ENCODE measurements at regions not wholly inside any gene's neighbourhood (a gene's known extent, or its start where the extent isn't known, plus 50 kb on each side); places are given as distances from the start of the nearest gene placed in this dataset.

DNA sequence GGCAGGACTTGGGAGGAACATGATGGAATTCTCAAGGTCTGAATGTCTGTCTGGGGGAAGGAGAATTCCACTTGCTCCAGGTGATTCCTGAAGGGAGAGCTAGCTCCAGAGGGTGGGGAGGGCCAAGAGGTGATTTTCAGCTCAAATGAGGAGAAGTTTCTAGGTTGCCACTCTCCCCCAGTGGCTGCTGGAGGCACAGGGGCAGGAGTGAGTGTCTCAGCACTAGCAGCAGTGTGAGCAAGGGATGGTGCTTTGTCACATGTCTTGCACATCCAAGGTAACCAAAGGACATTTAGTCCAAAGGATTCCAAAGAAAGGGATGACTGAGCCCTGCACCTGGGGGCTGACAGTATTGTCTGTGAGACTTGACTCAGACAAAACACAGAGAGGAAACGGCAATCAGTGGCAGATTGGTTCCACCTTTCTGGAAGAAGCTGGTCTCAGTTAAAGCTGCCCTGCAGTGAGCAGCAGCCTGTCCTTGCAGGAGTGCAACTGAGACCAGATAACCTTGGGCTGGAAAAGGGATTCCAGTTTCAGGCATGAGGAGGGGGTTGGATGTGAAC is 51.2 kb upstream of the PCBD1 start:
- no peak for DNase-seq (ENCODE audit: low read depth in 2 of 3, low spot score in 1 of 3)

DNA sequence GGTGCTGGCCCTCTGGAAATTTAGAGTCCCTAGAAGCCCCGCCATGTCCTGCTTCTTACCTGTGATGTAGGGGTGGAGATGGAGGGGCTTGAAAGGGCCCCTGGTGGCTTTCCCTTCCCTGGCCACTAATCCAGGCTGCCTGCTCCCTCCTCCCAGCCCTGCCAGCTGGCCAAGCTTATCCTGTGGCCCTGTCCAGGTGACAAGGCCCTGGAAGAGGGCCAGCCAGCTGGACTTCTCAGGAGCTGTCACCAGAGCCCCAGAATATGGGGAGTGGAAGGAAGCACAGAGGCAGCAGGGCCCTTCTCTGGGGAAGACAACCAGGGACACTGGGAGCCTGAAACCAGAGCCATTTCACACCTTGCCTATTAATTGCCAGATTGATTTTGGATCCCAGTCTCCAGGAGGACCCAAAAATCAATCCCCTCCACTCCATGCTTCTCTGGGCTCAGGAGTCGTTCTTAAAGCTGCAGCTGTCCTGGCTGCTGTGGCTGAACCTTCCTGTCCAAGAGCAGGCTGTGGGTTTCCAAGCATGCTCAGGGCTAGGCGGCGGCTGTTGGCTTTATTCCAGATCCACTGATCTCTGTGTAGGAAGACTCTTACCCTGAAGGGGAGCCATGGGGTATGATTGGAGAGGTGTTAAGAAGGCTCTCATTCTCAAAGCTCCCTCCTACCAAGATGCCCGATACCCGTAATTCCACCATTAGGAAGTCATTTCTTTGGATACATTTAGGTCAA is 52.6 kb upstream of the PCBD1 start:
- no peak for DNase-seq (ENCODE audit: low read depth in 2 of 3, low spot score in 1 of 3)

DNA sequence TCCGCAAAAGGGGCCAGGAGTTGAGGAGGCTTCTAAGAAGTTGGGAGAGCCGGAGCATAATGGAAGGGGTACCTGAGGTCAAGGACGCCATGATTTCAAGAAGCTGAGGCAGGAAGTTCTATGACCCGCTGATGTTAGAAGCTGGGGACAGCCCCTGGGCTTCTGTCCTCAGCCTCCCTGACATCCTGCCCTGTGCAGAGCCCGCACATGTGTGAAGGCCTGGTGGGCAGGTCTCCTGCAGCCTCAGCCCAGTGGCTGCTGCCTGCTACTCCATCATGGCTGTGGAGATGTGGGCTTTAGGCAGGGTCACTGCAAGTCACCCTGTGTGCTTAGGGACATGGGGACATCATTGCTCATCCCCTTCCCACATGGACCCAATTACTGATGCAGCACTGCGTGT is 53.8 kb upstream of the PCBD1 start:
- no peak for DNase-seq (ENCODE audit: low read depth in 2 of 3, low spot score in 1 of 3)

DNA sequence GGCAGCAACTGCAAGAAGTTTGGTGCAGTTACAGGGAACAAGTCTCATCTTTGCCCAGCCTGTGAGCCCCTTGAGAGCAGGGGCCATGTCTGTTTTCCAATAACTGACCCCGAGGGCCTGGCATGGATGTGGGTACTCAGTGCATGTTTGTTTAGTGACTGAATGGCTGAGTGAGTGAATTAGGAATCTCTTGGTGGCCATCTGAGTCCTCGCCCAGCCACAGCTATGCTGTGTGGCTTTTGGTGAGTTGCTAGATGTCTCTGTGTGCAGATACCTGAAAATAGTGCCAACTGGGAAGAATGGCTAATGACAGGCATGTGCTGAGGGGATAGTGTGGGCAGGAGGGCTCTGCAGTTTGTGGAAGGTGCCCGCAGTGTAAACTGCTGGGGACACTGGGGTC is 54.4 kb upstream of the PCBD1 start:
- DNase-seq (ENCODE audit: low read depth in 2 of 3, low spot score in 1 of 3): no peak

DNA sequence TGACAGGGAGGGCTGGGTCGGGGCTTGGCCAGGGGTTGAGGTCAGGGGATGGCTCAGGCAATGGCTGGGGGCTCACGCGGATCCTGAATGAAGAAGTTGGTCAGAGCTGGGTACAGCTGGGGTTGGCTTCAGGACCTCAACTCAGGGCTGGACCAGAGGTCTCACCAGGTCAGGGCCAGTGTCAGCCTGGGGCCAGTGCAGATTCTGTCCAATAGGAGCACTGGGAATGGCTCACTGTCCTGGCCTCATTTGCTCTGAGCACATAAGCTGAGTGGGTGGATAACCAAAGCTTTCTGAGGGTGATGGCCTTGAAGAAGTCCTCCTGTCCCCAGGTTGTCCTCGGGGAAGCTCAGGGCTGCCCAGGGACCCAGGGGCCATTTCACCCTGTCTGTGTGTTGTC is 54.9 kb upstream of the PCBD1 start:
- no peak for DNase-seq (ENCODE audit: low read depth in 2 of 3, low spot score in 1 of 3)

DNA sequence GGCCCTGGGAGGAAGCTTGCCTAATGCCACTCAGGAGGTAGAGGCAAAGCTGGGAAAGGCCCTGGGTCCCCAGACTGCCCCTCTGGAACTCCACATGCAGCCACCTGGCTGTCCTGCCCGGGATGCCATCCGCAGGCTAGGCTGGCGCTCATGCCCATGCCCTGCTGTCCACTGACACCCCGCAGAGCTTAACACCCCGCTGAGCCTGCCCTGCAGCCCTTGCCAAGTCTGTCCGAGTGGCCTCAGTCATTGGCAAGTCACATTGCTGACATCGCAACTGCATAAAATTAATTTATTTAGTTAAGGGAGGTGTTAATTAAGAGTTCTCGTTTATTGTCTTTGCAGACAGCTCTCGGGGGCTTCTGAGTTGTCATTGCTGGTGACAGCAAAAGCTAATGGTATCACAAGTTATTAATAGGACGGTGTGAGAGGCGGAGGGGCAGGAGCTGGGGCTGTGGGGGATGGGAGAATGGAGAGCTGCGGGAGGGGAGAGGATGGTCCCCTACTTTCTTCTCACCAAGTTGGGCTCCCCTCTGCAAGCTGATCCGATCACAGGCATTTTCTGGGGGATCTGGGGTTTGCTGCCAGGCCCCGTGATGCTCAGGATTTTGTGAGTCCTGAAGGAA is 55.6 kb upstream of the PCBD1 start:
- DNase-seq (ENCODE audit: low read depth in 2 of 3, low spot score in 1 of 3): no peak

DNA sequence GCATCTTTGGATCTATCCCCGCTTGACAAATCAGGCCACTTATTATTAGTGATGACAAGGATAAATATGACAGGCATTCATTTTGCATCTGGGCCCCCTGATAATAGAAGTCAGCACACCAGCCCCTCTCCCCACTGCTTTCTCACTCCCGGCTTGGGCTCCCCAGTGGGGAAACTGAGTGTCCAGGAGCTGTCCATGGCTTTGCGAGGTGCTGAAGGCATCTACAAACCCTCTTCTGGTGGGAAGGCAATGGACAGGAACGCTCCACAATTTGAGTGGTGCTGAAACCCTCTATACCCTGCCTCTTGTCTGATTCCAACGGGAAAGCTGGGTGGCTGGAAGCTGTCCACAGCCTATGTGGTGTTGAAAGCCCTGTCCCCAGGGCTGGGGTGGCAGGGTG is 61.7 kb upstream of the PCBD1 start:
- no peak for DNase-seq (ENCODE audit: low read depth in 2 of 3, low spot score in 1 of 3)

DNA sequence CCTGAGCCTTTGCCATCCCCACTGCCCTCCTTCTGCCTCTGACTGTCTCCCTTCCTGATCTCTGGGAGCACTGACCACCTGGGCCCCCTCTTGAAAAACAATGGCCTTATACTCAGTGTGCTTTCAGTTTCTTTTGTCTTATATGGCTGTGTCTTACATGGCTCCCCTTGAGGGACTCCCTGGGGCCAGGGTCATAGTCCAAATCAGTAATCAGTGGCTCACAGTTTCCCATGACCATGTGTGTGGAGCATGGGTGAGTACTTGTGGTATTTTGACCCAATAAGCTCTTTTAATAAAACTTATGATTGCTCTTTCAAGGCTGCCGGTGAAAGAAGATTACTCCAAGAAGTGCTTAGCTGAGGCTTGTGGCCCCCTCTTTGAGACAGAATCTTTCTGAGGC is 62.4 kb upstream of the PCBD1 start:
- DNase-seq (ENCODE audit: low read depth in 2 of 3, low spot score in 1 of 3): no peak

DNA sequence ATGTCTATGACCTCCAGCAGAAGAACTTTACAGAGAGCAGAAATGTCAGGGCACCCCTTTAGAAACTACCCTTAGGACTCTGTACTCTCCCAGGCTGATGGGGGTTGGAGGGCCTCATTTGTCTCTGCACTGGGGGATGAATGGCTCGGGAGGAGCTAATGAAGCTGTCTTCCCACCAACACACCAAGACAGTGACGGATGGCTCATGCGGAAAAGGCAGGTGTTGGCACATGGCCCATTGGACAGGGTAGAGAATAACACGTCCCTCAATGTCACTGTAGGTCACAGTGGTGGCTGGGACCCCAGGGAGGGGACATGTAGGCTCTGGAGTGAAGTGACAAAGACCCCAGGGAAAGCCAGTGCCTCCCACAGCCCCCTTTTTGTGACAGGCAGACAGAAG is 64.0 kb upstream of the PCBD1 start:
- DNase-seq (ENCODE audit: low read depth in 2 of 3, low spot score in 1 of 3): no peak

DNA sequence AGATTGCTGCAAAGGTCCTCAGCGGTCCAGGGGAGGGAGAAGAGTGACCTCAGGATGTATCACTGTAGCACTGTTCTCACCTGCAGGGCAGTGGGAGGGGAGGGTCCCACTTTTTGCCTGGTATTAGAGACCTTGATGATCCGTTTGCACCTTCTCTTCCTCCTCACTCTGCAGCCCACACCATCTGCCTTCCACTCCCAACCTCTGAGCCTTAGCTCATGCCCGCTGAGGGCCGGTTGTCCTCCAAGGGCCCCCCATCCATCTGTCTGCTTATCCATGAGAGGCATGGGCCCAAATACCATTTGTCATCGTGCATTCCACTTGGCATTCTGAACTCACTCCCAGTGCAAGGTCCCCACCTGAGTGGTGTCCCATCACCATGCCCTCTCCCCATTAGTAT is 64.6 kb upstream of the PCBD1 start:
- DNase-seq (ENCODE audit: low read depth in 2 of 3, low spot score in 1 of 3): no peak

DNA sequence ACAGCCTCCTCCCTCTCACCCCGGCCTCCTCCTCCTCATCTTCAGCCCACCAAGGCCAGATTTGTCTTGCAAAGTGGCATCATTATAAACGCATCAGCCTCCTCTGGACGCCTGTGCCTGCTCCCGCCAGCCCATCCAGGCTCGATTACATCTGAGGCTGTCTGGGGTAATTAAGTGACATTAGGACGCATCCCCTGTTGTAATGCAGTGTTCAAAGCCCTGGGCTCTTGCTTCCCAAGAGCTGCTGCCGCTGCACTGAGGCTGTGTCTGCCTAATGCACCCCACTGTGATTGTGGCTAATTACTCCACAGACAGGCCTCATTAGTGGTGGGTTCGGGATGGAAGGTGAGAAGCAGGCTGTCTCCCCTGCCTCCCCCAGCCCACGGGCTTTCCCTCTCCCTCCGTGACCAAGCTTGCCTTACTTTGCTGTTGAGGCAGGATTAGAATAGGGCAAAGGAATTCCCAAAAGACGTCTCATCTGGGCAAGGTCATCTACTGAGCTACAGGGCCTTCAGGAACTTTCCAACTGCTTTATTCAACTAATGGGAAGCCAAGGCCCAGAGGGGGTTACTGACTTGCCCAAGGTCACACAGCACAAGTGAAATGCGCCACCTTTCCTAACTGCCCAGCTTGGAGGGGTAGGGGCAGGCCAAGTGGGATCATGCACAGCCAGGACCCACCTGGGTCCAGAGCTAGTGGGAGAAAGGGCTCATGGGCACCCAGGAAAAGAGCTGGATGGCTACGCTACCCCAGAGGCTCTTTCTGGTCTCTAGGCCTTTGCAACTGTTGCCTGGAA is 66.2 kb upstream of the PCBD1 start:
- DNase-seq (ENCODE audit: low read depth in 2 of 3, low spot score in 1 of 3): no peak

DNA sequence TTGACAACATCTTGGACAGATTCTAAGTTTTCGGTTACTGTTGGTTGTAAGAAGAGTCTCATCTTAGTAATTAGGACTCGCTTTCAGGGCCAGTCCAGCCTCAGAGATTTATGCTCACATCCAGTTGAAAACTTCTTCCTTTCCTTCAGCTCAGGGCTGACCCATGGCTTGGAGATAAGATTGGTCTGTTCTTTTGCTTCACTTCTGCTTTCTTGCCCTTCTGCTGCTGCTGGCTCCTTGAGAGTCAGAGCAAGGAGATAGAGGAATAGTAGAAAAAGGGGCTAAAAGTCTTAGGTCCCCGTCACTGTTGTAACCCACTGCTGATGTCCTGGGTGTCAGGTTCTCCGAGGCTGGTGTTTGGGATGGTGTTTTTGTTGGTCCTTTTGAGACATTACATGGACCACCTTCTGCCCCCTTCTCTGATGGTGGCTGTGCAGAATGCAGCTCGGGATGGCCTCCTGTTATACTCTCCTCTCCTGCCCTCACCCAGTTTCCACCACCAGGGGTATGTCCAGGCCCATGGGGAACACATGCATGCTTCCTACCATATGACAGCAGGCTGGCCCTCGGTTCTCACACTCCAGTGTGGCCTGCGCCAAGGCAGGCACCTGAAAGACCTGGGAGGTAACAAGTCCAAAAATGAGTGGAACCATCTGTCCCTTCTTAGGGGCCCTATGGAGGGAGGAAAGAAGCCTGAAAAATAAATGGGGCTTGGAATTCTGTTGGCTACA is 67.8 kb upstream of the PCBD1 start:
- DNase-seq (ENCODE audit: low read depth in 2 of 3, low spot score in 1 of 3): no peak

DNA sequence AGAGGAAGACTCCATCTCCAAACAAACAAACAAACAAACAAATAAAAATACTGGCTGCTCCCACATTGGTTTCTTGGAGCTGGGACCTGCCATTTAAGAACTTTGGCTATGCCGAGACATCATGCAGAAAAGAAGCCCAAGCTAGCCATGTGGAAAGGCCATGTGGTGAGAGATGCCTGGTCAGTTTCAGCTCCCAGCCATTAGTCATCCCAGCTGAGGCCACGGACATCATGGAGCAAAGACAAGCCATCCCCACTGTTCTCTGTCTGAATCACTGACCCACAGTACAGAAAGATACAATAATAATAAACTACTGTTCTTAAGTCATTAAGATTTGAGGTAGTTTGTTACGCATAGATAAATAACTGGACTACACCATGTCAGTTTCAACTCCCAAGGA is 70.0 kb upstream of the PCBD1 start:
- DNase-seq (ENCODE audit: low read depth in 2 of 3, low spot score in 1 of 3): no peak

DNA sequence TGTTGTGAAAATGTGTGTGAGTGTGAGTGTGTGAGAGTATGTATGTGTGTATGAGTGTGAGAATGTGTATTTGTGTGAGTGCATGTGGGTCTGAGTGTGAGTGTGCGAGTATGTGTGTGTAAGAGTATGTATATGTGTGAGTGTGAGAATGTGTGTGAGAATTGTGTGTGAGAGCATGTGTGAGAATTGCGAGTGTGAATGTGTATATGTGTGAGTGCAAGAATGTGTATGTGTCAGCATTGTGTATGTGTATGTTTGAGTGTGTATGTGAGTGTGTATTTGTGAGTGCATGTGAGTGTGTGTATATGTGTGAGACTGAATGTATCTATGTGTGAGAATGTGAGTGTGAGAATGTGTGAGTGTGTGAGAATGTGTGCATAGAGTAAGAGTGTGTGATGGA is 72.0 kb upstream of the PCBD1 start:
- no peak for DNase-seq (ENCODE audit: low read depth in 2 of 3, low spot score in 1 of 3)

DNA sequence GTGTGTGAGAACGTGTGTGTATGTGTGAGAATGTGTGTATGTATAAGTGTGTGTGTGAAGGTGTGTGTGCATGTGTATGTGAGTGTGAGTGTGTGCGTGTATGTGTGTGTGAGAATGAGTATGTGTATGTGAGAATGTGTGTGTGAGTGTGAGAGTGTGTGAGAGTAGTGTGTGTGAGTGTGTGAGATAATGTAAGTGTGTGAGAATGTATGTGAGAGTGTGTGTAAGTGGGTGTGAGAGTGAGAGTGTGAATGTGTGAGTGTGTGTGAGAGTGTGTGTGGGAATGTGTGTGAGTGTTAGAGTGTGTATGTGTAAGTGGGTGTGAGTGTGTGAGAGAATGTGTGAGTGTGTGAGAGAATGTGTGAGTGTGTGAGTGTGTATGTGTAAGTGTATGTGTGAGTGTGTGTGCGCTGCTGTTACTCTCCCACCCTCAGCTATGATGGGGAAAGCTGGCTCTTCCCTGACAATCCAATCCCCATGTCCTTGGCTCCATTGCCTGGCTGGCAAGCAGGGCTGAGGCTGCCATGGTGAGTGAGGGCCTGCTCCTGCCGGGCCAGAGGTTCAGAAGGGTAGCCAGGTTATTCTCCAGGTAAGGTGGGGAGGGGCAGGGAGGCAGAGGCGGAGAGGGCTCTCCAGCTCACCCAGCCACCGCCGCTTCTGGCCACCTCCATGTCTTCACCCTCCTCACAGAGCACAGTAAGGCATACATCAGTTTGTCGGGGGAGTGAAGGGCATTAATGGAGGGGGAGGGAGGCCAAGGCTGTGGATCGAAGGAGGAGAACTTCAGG is 72.6 kb upstream of the PCBD1 start:
- DNase-seq (ENCODE audit: low read depth in 2 of 3, low spot score in 1 of 3): no peak

DNA sequence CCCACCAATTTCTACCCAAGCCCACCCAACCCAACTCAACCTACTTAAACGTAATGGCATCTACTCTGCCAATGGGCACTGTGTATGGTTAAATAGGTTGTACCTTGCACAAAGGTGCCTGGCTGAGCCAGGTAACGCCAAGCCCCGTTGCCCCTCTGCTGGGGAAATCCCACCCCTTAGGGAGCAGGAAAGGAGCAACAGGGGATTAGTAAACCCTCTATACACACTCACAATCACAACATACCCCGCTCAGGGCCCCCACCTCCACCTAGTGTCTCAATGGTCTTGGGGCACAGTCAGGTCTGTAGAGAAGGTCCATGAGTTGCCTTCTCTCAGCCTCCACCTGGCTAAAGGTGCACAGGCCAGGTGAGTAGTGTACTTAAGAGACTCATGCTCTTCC is 74.3 kb upstream of the PCBD1 start:
- no peak for DNase-seq (ENCODE audit: low read depth in 2 of 3, low spot score in 1 of 3)

DNA sequence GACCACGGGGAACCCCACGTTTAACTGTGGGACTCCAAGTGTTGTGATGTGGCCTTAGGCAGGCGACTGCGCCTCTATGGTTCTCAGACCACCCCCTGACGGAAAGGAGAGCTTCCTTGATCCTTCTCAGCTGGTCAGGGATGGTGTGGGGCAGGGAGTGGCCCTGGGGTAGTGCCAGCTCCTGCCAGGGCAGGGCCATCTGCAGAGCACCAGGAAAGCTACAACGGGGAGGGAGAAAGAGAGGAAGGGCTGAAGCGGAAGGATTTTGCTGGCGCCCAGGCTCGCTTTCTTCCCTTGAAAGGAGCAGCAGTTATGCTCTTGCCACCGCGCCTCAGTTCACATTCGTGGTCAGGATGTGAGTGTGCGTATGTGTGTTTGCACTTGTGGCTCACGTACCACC is 74.9 kb upstream of the PCBD1 start:
- no peak for DNase-seq (ENCODE audit: low read depth in 2 of 3, low spot score in 1 of 3)

DNA sequence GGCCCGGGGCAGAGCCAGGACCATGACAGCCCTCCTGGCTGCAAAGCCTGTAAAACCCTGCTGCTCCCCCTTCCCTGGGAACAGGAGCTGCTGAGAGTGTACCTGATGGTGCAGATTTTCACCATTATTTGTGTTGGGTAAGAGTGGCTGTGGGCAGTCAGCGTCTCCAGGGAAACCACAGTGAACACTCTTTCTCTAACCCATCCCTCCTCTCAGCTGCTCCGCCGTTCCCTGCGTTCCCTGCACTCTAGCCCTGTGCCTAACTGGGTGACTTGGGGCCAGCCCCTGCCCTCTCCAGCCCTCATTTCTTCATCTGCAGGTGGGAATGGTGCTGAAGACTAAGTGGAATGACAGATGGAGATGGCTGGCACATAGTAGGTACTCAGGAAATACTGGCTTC is 75.9 kb upstream of the PCBD1 start:
- DNase-seq (ENCODE audit: low read depth in 2 of 3, low spot score in 1 of 3): no peak

DNA sequence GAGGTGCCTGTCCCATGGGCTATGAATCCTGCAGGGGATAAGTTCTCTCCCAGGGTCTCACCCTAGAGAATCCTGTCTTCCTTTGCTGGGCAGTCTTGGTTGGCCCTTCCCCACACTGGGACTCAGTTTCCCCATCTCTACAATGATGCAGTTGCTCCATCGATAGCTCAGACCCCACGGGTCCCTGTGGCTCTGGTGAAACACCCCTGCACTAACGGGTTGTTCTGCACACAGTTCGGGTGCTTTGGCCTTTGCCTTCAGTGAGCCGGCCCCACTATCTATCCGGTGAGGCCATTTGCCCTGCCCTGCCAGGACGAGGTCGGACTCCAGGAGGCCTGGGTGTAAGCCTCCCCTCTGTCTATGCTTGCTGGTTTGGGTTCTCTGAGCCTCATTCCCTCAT is 76.5 kb upstream of the PCBD1 start:
- DNase-seq (ENCODE audit: low read depth in 2 of 3, low spot score in 1 of 3): no peak

DNA sequence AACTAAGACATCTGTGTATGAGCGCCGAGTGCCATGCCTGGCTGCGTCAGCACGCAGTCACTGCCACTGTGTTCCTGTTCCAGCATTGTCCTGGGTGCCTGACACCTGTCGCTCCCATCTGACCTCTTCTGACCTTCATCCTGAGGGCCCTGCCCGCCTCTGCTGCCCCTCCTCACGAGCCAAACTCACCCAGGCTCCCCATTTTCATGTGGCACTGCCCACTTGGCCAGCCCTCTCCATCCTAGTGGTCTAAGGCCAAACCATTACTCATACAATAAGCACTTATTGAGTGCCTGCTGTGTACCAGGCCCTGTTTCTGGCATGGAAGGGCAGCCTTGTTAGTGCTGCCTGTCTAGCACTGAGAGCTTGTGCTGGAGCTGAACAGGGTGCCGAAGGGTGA is 77.2 kb upstream of the PCBD1 start:
- no peak for DNase-seq (ENCODE audit: low read depth in 2 of 3, low spot score in 1 of 3)

Data from stimulated activated CD4-positive, alpha-beta T cell treated with anti-CD3 and anti-CD28 coated beads, Interleukin-12 subunit alpha, Interleukin-12 subunit beta, amount 100 ng/mL, for 48 hours (primary cell).